ENCODE measurements at regions not wholly inside any gene's neighbourhood (a gene's known extent, or its start where the extent isn't known, plus 50 kb on each side); places are given as distances from the start of the nearest gene placed in this dataset.

- DNase-seq (ENCODE audit: low spot score), result no peak
Observed at GRCh38 chr9:18385696-18386490, 88.1 kb upstream of the ADAMTSL1 start.

GRCh38 chr9:18390393-18390792, 83.6 kb upstream of the ADAMTSL1 start:
- peak; percentile 37 for DNase-seq (ENCODE audit: low spot score)

GRCh38 chr9:18393340-18394130, 80.4 kb upstream of the ADAMTSL1 start:
- DNase-seq (ENCODE audit: low spot score), result peak; percentile 52

DNA sequence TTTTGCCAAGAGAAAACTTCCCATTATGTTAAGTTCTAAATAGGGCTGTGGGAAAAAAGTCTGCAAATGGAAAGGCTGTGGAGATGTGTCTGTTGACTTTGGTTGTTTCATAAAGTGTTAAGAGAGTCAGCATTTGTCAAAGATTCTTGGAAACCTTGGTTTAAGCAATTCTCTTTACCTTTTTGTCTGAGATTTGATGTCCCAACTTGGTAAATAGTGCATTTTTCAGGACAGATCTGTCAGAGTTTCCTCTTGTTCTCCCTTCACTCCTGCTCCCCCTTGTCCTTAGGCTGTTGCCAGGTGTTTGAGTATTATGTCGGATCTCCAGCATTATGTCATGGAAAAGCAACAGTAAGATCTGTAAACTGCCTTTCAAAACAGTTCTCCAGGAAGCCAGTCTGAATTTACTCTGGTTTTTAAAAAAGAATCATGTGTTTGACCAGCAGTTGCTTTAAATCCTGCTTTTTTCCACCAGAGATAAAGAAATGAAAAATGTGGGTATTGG, 79.1 kb upstream of the ADAMTSL1 start:
- DNase-seq (ENCODE audit: low spot score), result no peak

DNA sequence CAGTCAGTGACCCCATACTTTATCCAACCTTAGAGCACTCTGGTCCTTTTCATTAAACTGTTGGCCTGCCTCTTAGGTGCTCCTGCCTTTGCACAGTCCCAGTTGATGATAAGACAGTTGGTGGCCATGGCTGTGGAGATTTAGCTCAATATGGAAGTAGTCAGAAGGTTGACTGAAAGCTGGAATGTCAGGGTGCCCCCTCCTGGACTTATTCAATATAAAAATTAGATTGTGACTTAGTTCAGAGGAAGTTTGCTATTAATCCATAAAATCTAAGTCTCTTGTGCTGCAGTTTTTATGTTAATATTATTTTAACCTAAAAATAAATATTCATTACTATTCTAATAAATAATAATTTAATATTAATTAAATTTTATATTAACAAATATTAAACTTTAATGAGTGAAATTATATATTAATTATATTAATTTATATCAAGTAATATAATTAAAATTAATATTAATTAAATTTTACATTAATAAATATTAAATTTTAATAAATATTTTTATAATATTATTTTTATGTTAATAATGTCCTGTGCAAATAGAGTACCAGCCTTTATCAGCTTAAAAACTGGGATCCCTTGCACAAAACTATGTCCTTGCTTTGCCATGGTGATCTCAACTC, 77.7 kb upstream of the ADAMTSL1 start:
- no peak for DNase-seq (ENCODE audit: low spot score)

DNA sequence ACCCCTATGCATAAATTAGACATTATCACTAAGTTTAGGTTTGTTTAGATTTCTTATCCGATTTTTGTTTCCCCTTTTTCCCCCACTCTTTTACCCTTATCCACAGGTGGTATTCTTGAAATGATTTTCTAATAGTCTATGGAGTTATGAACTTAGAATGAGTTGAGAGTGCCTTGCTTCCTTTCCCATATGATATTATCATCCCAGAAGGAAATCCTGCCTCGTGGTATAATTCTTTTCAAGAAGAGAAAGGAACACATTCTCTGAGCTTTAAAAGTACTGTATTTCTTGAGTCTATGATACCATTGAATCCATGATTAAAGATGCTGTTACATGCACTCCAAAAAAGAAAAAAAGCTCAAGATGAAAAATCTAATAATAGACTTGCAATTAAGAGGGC, 76.9 kb upstream of the ADAMTSL1 start:
- DNase-seq (ENCODE audit: low spot score), result no peak

GRCh38 chr9:18398038-18398437, 75.9 kb upstream of the ADAMTSL1 start:
- no peak for DNase-seq (ENCODE audit: low spot score)

GRCh38 chr9:18404434-18405029, 69.4 kb upstream of the ADAMTSL1 start:
- no peak for DNase-seq (ENCODE audit: low spot score)

DNA sequence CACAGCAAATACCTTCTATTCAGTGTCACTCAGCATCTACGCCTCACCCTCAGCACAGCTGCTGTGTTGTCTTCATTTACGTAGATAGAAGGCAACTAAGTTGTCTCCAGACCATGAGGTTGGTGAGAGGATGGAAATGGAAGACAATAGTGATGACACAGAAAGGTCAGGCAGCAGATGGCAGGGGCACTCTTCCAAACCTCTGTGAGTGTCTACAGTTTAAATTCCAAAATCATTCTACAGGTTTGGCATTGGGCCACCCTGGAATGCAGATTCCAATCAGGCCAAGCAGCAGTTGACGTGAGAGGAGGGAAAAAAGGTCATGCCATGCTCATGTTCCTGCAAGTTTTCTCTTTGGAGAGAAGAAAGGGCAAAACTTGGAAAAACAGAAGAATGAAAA, 68.7 kb upstream of the ADAMTSL1 start:
- DNase-seq (ENCODE audit: low spot score), result no peak

DNA sequence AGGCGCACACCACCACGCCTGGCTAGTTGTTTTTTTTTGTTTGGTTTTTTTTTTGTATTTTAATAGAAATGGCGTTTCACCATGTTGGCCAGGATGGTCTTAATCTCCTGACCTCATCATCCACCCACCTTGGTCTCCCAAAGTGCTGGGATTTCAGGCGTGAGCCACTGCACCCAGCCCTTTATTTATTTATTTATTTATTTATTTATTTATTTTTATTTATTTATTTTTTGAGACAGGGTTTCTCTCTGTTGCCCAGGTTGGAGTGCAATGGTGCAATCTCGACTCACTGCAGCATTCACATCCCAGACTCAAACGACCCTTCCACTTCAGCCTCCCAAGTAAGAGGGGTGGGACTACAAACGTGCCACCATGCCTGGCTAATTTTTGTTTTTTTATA, 63.0 kb upstream of the ADAMTSL1 start:
- DNase-seq (ENCODE audit: low spot score), result no peak

DNA sequence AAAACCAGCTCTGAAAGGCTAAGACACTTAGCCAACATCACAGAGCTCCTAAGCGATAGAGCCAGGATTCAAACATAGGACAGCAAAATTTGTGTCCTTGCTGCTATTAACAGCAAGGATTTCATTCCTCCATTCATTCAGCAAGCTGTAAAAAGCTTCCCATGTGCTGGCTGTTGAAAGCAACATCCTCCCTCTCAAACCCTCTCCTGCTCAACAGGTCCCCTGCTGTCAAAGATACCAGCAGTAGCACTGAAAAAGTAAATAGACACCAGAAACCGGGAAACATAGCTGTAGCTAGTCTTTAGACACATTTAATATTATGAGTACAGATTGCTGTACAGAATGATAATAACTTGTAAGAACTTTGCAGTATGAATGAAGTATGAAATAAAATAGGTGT, 52.6 kb upstream of the ADAMTSL1 start:
- DNase-seq (ENCODE audit: low spot score), result no peak

- no peak for DNase-seq (ENCODE audit: low spot score)
Observed at GRCh38 chr9:18422296-18423036, 51.5 kb upstream of the ADAMTSL1 start.

DNA sequence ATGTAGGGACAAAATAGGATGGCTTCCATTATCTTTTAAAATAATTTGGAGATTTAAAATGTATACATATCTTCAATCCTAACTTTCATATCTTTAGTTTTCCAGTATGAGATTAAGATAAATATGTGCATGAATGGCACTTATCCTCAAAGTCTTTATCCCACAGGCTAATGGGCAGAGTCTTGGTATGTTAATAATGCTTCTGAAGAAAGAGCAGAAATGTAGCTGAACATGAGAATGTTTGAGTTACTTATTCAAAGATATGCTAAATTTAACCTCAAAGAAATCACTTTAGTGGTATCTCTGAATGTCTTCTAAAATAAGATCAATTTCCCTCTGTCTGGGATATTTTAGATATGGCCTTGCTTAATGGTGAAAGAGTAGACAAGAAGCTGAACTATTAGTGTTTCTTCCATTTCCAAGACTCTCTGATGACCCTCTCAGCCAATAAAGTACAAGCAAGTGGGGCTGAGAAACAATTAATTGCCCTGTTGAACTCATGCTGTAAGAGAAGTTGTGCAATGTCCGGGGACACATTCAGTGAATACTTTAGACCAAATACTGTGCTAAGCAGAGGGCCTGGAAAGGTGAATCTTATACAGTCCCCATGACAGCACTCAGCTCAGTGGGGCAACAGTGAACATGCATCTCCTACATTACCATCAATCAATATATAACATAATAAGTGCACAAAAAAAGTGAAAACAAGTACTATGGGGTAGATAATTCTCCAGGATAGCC, 50.0 kb upstream of the ADAMTSL1 start:
- DNase-seq (ENCODE audit: low spot score), result no peak
